WTC11 (cell line): ENCODE measurements at regions not wholly inside any gene's neighbourhood (a gene's known extent, or its start where the extent isn't known, plus 50 kb on each side); places are given as distances from the start of the nearest gene placed in this dataset.

Experiments
- ATF2 ChIP-seq: sonication (generic); formaldehyde crosslinking; IDR thresholded peaks from 2 replicates; pipeline ENCODE4 v1.8.1; 2022; ENCODE audit warnings: low read depth, missing genetic modification reagents, borderline replicate concordance
- ATF3 ChIP-seq: sonication (generic); formaldehyde crosslinking; conservative IDR thresholded peaks from 2 replicates; pipeline ENCODE4 v1.8.1; 2022; ENCODE audit warnings: mild to moderate bottlenecking, missing genetic modification reagents
- CTCF ChIP-seq: fragments of 200-600 bp; IDR thresholded peaks from 2 replicates; pipeline ENCODE4 v1.8.0; 2022; ENCODE audit warnings: antibody characterized with exemption
- FOXK1 ChIP-seq: sonication (generic); formaldehyde crosslinking; IDR thresholded peaks from 2 replicates; pipeline ENCODE4 v1.8.0; 2022; ENCODE audit warnings: mild to moderate bottlenecking, moderate library complexity, missing genetic modification reagents
- OVOL2 ChIP-seq: fragments of 250-450 bp; sonication (Bioruptor Pico); IDR thresholded peaks from 2 replicates; pipeline ENCODE4 v1.9.0; 2021; ENCODE audit warnings: mild to moderate bottlenecking, borderline replicate concordance
- ZBTB21 ChIP-seq: sonication (generic); formaldehyde crosslinking; IDR thresholded peaks from 2 replicates; pipeline ENCODE4 v1.8.1; 2023; ENCODE audit warnings: mild to moderate bottlenecking, missing genetic modification reagents, borderline replicate concordance

- TF ChIP-seq ATF2 (no peak), CTCF (no peak), OVOL2 (CRISPR knock-in tag) (no peak), FOXK1 (no peak), ZBTB21 (CRISPR knock-in tag) (no peak), ATF3 (CRISPR knock-in tag) (no peak)
These were observed 1810.7 kb upstream of the CDH6 start for GRCh38 chr5:29382780-29383179.
